Left kidney (tissue), 1 donor: ENCODE measurements at regions not wholly inside any gene's neighbourhood (a gene's known extent, or its start where the extent isn't known, plus 50 kb on each side); places are given as distances from the start of the nearest gene placed in this dataset.
"Not testable (repeated sequence)": the region's sequence is repeated elsewhere in the genome, so short reads cannot be mapped to it uniquely, and the experiment has no call there.

Source experiments
- DNase-seq: peaks from one replicate; pipeline ENCODE4 v3.0.0-alpha.2; 2013

DNA sequence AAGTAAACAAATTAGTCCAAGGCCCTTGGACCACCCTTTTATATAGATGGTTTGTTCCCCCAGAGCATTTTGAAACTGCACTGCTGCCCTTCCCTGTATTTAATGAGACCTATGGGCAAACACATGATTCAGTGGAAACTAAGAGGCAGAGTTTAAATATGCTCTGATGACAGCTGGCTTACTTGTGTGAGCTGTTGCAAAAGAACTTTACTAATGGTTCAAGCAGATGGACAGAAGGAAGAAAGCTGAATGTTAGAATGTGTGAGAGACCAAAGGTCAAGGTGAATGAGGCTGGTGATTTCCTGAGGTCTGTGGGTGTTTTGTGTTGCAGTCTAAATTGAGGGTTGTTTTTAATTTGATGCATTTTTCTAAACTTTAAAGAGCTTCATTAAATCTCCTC lies 123.0 kb upstream of the CEP162 start:
- DNase-seq, result no peak

DNA sequence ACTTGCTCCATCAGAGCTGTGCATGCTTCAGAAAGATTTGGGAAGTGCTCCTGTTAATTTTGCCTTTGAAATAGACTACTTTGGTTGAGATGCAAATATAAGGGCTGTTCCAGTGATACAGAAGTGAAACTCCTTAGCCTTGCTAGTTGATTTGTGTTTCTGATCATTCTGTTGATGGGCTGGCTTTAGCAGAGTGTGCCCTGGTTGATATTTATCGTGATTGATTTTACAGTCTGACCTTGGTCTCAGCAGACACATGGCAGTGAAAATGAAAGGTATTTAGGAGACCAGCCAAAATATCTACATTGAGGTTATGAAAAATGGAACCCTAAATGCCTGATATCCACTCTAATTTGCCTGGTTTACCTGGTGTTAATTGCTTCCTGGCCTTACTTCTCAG lies 122.1 kb upstream of the CEP162 start:
- no peak for DNase-seq

DNA sequence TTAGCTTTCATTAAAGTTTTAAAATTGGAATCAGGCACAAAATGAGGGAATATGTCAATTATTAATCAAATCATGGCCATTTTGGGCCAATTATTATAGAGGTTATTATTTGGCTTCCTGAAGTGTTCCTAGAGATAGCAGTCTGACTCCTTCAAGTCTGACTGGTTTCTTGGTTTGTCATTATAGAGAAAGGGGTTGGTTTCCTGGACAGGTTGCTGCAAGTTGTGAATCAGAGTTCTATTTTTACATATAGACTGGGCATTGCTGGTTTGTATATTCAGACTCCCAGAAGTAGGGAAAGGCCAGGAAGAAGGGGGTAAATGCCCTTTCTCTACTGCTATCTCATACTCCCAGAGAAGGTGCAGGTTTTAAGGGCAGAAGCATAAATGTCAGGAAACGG lies 121.4 kb upstream of the CEP162 start:
- no peak for DNase-seq

DNA sequence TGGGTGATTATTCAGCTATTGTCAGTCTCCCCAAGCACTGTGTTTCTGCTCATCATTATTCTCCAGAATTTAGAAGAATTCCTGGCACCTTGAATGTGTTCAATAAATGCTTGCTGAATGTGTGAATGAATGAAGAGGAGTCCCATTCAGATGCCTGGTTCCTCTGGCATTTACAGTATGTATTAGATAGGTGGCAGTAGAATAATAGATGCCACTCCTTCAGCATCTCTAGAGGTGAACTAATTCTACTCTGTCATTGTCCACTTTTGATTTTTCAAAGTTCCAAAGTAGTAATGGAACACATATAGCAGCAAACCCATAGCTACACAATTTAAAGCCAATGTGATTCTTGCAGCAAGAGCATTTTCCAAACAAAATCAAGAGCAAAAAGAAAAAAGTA lies 118.9 kb upstream of the CEP162 start:
- DNase-seq, result no peak

DNA sequence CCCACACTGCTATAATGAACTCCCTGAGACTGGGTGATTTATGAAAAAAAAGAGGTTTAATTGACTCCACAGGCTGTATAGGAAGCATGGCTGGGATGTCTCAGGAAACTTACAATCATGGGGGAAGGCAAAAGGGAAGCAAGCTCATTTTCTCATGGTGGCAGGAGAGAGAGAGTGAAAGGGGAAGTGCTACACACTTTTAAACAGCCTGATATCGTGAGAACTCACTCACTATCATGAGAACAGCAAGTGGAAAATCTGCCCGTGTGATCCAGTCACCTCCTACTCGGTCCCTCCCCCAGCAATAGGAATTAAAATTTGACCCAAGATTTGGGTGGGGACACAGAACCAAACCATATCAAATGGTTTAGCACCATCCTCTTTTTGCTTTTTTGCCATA lies 116.6 kb upstream of the CEP162 start:
- no peak for DNase-seq

DNA sequence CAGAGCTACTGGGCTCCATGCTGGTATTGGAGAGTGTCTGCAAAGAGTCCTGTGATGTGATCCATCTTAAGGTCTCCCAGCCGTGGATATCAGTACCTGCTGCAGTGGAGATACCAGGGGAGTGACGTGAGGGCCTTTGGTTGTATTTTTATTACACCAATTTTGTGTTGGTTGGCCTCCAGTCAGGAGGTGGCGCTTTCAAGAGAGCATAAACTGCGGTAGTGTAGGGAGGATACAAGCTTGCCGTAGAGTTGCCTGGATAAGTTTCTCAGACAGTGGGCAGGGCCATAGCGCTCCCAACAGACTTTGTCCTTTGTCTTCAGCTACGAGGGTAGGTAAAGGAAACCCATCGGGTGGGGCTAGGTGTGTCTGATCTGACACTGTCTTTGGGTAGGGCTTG lies 113.0 kb upstream of the CEP162 start:
- DNase-seq, result no peak

DNA sequence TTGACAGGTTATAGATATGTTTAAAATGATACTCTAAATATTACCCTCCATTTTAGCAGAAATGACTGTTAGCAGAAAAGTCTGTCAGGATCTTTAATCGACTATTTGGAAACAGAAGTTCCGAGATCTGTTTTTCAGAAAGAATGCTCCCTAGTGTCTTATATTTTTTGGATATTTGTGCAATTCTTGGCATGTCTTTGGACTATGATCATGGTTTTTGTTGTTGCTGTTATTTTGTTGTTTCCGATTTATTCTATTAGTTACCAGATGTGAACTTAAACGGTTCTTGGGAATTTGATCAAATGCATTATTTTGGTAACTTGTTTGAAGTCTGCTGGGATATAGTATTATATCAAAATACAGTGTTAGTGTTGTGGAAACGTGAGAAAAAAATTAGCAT lies 106.4 kb upstream of the CEP162 start:
- no peak for DNase-seq

DNA sequence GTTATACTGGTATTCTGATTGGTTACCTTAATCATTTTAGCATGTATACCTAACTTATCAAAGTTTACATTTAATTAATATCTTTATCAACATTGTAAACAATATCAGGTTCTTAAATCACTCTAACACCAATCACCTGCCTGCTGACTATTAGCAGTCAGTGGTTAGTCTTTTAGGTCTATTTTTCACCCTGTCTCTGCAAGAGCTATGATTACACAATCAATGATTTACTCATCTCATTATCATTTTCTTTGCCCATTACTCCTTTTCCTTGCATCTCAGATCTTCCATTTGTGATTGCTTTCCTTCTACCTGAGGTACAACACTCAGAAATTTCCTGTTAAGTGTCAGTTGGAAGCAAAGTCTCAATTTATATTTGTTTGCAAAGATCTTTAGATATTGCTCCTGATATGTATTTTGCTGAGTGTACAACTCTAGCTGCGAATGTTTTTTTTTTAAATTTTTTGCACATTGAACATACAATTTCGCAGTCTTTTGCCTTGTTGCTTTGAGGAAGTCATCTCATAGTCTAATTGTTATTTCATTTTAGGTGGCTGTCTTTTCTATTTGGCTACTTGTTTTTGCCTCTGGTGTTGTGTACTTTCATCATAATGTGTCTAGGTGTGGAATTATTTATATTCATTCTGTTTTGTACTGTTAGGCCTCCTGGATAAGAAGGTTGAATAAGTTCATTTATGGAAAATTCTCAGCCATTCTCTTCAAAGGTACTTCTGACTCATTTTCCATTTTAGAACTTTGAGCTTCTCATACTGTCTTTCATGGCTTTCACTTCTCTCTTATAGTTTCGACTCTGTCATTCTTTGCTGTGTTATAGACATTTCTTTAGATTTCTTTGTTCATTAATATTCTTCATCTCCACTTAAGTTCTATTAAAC lies 104.9 kb upstream of the CEP162 start:
- no peak for DNase-seq

DNA sequence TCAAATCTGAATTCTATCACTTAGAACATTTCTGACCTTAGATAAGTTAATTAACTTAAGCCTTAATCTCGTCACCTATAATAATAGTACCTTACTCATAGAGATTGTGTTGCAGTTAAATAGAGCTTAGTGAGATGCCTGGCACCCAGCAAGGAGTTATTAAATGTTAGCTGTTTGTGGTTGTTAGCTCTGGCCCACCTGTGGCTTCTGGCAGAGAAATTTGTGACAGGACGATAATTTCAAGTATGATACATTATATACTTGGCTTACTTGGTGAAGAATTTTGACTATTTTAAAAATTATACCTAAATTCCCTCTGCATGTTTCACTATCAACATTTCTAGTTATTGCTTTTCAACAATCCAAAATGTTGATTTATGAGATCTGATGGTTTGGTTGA lies 102.9 kb upstream of the CEP162 start:
- DNase-seq, result no peak

DNA sequence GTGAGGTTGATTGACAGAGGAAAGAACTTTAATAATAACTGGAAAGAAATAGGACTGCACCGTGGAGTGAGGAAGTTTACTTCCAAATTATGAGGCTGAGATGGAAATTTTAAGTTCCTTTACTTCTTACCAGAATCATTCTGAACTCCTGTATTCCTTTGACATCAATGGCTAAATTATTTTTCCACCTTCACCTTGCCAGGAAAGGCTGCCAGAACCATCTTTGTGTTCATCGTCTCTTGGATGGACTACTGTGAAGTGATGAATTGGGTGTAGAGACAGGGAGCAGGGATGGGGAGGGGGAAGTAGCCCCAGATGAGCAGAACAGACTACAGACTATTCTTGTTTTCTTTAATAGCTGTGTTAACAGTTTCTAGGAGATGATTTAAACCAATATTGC lies 102.1 kb upstream of the CEP162 start:
- no peak for DNase-seq

DNA sequence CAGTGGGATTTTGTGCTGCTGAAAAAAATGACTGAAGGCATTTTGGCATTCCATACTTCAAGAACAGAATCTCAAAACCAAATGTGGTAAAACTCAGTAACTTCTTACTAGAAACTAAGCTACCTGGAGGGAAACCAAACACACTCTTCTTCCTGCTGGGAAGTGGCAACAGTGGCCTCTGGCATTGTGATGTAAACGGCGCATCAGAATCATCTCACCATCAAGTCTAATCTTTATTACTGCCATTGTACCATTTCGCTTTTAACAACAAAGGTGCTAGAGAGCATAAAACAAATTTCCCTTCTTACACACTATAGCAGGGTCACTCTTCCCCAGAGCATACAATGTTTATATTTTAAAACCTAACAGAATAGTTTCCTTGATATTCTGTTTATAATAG lies 101.6 kb upstream of the CEP162 start:
- no peak for DNase-seq

DNA sequence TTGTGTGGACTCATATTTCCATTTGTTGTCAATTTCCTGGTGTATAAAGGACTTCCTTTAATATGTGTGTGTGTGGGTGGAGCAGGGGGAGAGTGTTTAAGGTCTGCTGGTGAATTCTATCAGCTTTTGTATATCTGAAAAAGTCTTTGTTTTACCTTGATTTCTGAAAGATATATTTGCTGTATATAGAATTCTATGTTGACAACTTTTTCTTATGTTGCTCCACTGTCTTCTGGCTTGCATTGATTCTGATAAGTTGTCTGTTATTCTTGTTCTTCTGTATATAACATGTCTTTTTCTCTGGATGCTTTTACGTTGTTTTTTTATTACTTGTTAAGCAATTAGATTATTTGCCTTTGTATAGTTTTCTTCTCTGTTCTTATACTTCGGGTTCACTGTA lies 90.0 kb upstream of the CEP162 start:
- DNase-seq, result no peak

DNA sequence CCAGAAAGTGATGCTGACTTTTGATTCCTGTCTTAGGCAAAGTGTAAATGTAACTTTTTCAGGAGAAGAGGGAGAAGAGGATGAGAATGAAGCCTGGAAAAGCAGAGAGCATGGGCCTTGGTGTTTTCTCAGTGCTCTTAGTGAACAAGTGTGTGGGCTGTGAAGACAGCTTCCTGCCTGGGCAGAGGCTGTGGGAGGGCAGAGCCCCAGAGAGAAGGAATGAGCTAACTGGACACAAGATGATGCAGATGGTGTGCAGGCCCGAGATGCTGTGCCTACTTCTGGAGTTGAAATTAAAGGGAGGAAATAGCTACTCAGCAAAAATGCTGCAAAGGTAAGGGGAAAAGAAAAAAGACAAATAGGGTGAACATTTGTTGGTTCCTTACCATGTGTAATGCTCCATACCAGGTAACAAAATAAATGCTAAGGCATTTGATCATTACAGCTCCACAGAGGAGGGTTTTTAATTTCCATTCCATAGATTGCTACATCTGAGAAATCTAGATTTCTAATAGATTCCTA lies 87.0 kb upstream of the CEP162 start:
- DNase-seq, result no peak

DNA sequence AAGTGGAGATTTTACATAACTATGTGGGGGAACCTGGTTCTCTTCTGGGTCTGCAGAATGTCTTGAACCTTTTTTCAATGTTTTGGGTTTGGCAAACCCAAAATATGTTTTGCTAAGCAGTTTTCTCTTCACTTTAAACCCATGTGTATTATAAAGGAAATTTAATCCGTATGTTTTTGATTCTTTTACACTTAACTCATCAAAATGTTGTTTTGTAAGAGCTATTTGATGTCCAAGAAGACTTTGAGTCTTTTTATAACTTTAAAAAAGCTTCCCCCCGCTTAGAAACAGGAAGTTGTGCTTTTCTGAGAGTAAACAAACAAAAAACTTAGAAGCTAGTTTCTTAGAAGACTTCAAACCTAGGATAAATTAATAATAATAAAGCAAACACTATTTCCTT lies 81.9 kb upstream of the CEP162 start:
- no peak for DNase-seq

DNA sequence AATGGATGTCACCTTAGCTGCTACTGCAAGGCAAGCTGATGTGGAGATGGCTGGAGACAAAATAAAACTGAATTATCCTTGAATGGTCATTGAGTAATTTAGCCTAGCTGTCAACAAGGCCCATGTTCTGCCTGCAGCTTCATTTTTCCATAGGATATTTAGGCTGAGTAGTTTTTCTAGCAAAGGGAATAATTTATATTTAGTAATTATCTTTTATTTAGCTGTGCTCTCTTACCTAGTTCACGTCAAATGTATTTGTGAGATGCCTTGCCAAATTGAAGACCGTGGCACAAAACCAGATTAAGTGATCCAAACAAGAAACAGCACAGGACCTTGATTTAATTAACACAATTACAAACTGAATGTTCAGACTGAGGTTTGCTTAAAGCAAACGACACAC lies 77.4 kb upstream of the CEP162 start:
- no peak for DNase-seq

DNA sequence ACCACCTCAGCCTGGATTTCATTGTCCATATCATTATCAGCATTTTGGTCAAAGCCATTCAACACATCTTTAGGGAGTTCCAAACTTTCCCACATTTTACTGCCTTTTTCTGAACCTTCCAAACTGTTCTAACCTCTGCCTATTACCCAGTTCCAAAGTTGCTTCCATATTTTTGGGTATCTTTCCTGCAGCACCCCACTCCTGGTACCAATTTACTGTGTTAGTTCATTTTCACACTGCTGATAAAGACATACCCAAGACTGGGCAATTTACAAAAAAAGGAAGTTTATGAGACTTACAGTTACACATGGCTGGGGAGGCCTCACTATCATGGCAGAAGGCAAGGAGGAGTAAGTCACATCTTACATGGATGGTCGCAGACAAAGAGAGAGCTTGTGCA lies 63.6 kb upstream of the CEP162 start:
- not testable (repeated sequence) for DNase-seq

DNA sequence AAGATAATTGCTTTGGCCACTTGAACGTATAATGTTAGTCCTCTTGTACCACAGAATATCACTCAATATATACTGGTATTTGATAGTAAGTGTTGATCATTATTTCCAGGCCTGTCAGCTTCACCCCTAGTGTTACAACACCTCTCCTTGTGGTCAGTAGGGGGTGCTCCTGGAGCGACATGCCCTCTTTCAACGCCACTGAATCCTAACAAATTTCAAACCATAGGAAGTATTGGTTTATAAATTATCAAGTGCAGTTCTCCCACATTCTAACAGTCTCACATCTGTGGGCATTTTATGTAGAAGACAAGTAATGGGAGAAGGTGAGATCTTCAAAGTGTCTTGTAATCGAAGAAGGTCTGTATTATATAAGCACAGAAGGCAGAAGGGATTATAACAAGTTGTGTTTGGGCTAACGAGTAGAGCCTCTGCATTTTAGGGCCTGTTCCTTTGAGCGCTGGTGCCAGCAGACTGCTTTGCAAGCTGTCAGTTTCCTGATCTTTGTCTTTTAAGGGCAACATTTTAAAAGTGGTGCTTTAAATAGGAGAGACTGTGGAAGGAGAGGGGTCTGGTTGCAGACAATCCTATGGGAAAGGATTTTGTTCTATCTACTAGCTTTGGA lies 57.1 kb upstream of the CEP162 start:
- DNase-seq, result no peak

DNA sequence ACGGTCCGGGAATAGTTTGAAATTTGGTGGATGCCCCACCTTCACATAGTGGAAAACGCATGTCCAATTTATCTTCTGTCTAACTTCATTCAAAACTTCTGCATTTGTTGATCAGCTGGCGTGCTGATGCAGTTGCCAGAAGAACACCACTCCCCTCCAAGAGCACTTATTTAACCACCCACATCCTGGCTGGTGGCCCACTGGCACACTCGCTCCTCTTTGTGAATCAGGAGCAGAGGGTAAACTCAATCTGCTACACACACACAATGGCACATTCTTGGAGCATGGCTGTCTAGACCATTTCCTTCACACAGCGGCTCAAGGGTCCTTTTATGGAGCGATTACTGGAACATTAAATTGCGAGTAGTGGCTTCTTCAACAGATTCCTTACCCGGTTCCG lies 55.1 kb upstream of the CEP162 start:
- no peak for DNase-seq

DNA sequence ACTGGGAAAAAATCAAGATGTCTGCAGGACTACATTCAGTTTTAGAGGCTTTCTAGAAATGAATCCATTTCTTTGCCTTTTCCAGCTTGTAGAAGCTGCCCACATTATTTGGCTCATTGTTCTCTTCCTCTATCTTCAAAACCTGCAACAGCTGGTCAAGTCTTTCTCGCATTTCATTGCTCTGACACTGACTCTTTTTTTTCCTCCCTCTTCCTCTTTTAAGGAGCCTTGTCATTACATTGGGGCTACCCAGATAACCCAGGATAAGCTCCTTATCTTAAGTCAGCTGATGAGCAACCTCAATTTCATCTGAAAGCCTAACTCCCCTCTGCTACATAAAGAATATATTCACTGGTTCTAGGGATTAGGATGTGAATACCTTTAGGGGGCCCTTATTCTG lies 53.2 kb upstream of the CEP162 start:
- no peak for DNase-seq

DNA sequence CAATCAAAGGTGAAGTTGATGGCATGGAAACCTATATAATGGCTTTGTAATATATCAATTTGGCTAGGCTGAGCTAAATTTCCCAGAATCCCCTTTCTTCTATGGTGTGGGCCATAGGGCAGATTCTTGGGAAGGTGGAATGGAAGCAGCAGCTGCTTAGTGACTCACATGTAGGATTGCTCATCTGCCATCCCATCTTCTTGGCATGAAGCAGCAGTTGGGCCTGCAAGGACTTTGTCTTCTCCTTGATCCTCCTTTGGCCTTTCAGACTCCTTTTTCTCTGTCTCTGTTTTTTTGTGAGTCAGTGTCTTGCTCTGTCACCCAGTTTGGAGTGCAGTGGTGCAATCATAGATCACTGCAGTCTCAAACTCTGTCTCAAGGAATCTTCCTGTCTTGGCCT lies 52.6 kb upstream of the CEP162 start:
- DNase-seq, result no peak

DNA sequence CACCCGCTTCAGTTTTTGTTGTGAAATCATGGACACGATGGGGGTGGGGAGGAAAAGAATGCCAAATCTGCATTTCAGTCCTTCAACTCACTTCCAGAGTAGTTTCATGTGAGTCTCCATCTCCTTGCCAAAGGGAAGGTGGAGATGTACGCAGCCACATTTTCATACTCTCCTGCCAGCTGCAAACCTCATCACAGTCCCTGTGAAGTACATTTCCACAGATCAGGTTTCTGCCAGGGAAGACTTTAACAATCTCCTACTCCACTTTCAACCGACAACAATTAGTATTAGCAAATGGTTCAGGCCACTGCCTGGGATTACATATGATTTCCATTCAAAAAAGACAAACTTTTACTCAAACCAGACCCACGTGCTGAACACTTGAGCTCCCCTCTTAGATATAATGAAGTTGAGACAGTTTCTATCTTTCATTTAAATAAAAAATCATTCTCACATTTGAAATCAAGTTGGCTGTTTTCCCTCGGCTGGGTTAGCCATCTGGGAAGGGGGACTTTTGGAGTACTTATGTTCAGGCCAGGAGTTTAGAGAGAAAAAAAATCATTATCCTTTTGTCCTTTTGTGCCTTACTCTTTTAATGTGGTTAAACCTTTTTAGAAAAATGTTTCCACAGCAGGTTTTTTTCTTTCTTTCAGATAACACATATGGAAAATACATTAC lies 51.0 kb upstream of the CEP162 start:
- no peak for DNase-seq
